GM12878 (cell line): ENCODE measurements at regions not wholly inside any gene's neighbourhood (a gene's known extent, or its start where the extent isn't known, plus 50 kb on each side); places are given as distances from the start of the nearest gene placed in this dataset.

Experiments used
- ATF7 ChIP-seq: fragments of 450-650 bp; IDR thresholded peaks from 2 replicates; pipeline ENCODE4 v1.6.1; 2016; ENCODE audit warnings: low read depth, mild to moderate bottlenecking
- CBX5 ChIP-seq: sonication (generic); IDR thresholded peaks from 2 replicates; pipeline ENCODE4 v1.6.1; 2016; ENCODE audit warnings: low read depth, moderate library complexity, mild to moderate bottlenecking, inconsistent platforms
- EP300 ChIP-seq, 2 experiments: fragments of 150-350 bp in 1 of 2; IDR thresholded peaks; 2 replicates each; pipeline ENCODE4 v1.6.1; 2011 to 2012; ENCODE audit warnings: low read depth in 2 of 2, low read length in 2 of 2, borderline replicate concordance in 1 of 2, improper control_type of control experiment in 1 of 2, inconsistent platforms in 1 of 2; ENCODE audit not compliant: control insufficient read depth in 1 of 2
- EZH2 ChIP-seq: IDR thresholded peaks from 2 replicates; pipeline ENCODE4 v1.6.1; 2012; ENCODE audit warnings: low read depth, mild to moderate bottlenecking, control low read depth, inconsistent platforms, low read length, borderline replicate concordance; ENCODE audit not compliant: control insufficient read depth
- FOXK2 ChIP-seq: fragments of 450-650 bp; IDR thresholded peaks from 2 replicates; pipeline ENCODE4 v1.6.1; 2017; ENCODE audit warnings: mild to moderate bottlenecking, moderate library complexity
- JUND ChIP-seq: IDR thresholded peaks from 2 replicates; pipeline ENCODE4 v1.6.1; 2012; ENCODE audit warnings: low read depth, mild to moderate bottlenecking, low read length, improper control_type of control experiment, moderate library complexity
- PAX8 ChIP-seq: fragments of 450-650 bp; IDR thresholded peaks from 2 replicates; pipeline ENCODE4 v1.6.1; 2017; ENCODE audit warnings: mild to moderate bottlenecking, moderate library complexity
- POLR2A ChIP-seq: IDR thresholded peaks from 2 replicates; pipeline ENCODE4 v1.6.1; 2011; ENCODE audit warnings: low read depth, mild to moderate bottlenecking, low read length
- RBBP5 ChIP-seq: fragments of 200-600 bp; sonication (generic); conservative IDR thresholded peaks from 2 replicates; pipeline ENCODE4 v1.6.1; 2016
- ZNF274 ChIP-seq: IDR thresholded peaks from one replicate; pipeline ENCODE4 v1.8.0; 2011; ENCODE audit not compliant: insufficient read length, insufficient read depth
- TF ChIP-seq, protein P1 (sequence below): fragments of 450-650 bp; IDR thresholded peaks from 2 replicates; pipeline ENCODE4 v1.6.1; 2017; ENCODE audit warnings: mild to moderate bottlenecking, low read depth, inconsistent platforms; ENCODE audit not compliant: poor library complexity, severe bottlenecking
- TF ChIP-seq, protein P2 (sequence below): IDR thresholded peaks from 2 replicates; pipeline ENCODE4 v1.6.1; 2012; ENCODE audit warnings: low read depth, low read length, improper control_type of control experiment
- TF ChIP-seq, protein P3 (sequence below): IDR thresholded peaks from 2 replicates; pipeline ENCODE4 v1.6.1; 2012; ENCODE audit warnings: low read depth, low read length, improper control_type of control experiment
- TF ChIP-seq, protein P4 (sequence below): IDR thresholded peaks from 2 replicates; pipeline ENCODE4 v1.6.1; 2011; ENCODE audit warnings: low read depth, mild to moderate bottlenecking, low read length, moderate library complexity, borderline replicate concordance; ENCODE audit errors: extremely low read depth

DNA sequence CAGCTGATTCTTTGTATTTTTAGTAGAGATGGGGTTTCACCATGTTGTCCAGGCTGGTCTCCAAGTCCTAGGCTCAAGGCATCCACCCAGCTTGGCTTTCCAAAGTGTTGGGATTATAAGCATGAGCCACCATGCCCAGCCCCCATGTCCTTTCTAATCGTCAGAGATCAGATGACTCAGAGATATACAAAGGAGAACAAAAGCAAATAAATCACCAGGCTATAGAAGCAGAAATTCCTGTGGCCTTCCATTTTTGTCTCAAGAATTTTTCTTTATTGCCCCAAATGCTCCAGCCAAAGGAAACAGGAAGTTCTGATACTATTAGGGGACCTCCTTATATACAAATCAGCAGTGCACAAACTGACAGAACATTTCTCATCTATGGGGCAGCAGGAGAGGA is 207.8 kb downstream of the RFC3 start:
- no peak for TF ChIP-seq ATF7
- TF ChIP-seq RBBP5 = no peak
- TF ChIP-seq, protein P1, sequence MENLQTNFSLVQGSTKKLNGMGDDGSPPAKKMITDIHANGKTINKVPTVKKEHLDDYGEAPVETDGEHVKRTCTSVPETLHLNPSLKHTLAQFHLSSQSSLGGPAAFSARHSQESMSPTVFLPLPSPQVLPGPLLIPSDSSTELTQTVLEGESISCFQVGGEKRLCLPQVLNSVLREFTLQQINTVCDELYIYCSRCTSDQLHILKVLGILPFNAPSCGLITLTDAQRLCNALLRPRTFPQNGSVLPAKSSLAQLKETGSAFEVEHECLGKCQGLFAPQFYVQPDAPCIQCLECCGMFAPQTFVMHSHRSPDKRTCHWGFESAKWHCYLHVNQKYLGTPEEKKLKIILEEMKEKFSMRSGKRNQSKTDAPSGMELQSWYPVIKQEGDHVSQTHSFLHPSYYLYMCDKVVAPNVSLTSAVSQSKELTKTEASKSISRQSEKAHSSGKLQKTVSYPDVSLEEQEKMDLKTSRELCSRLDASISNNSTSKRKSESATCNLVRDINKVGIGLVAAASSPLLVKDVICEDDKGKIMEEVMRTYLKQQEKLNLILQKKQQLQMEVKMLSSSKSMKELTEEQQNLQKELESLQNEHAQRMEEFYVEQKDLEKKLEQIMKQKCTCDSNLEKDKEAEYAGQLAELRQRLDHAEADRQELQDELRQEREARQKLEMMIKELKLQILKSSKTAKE = no peak
- no peak for TF ChIP-seq PAX8
- TF ChIP-seq CBX5 = no peak
- TF ChIP-seq POLR2A = no peak
- TF ChIP-seq, protein P2, sequence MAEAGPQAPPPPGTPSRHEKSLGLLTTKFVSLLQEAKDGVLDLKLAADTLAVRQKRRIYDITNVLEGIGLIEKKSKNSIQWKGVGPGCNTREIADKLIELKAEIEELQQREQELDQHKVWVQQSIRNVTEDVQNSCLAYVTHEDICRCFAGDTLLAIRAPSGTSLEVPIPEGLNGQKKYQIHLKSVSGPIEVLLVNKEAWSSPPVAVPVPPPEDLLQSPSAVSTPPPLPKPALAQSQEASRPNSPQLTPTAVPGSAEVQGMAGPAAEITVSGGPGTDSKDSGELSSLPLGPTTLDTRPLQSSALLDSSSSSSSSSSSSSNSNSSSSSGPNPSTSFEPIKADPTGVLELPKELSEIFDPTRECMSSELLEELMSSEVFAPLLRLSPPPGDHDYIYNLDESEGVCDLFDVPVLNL = no peak
- TF ChIP-seq, protein P3, sequence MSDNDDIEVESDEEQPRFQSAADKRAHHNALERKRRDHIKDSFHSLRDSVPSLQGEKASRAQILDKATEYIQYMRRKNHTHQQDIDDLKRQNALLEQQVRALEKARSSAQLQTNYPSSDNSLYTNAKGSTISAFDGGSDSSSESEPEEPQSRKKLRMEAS = no peak
- TF ChIP-seq, protein P4, sequence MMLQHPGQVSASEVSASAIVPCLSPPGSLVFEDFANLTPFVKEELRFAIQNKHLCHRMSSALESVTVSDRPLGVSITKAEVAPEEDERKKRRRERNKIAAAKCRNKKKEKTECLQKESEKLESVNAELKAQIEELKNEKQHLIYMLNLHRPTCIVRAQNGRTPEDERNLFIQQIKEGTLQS = no peak
- TF ChIP-seq JUND = no peak
- TF ChIP-seq ZNF274 = no peak
- TF ChIP-seq EP300 (IDR thresholded peaks at IDR 0.05; ENCODE audit: borderline replicate concordance in 1 of 2, control insufficient read depth in 1 of 2, low read depth in 2 of 2, low read length in 2 of 2) = no peak
- TF ChIP-seq FOXK2 = no peak
- TF ChIP-seq EZH2 = no peak
